Spleen (tissue), 11 donors: ENCODE measurements at regions not wholly inside any gene's neighbourhood (a gene's known extent, or its start where the extent isn't known, plus 50 kb on each side); places are given as distances from the start of the nearest gene placed in this dataset.

ENCODE experiments used
- DNase-seq: peaks from one replicate; pipeline ENCODE4 v3.0.0-alpha.2; 2020
- H3K27ac ChIP-seq, 8 donors: fragments of 200-600 bp; sonication (generic) in 7 of 8; 1 replicate in 4 of 8; 2 replicates in 4 of 8; pipeline versions ENCODE4 v1.5.0 to v1.8.0; 2016 to 2021; ENCODE audit warnings: inconsistent platforms in 4 of 8, mild to moderate bottlenecking in 4 of 8, moderate library complexity in 1 of 8
- H3K27me3 ChIP-seq, 7 donors: fragments of 200-600 bp; sonication (generic) in 6 of 7; replicated peaks in 1 of 7; 1 replicate in 4 of 7; 2 replicates in 3 of 7; pipeline versions ENCODE4 v1.5.0 to v1.8.0; 2016 to 2021; ENCODE audit warnings: inconsistent platforms in 3 of 7, mild to moderate bottlenecking in 1 of 7
- H3K36me3 ChIP-seq, 6 donors: fragments of 200-600 bp; sonication (generic) in 5 of 6; 1 replicate in 4 of 6; 2 replicates in 2 of 6; pipeline versions ENCODE4 v1.5.0 to v1.8.0; 2016 to 2021; ENCODE audit warnings: inconsistent platforms in 2 of 6
- H3K4me1 ChIP-seq, 6 donors: fragments of 200-600 bp; sonication (generic) in 5 of 6; 1 replicate in 3 of 6; 2 replicates in 3 of 6; pipeline versions ENCODE4 v1.5.0 to v1.8.0; 2016 to 2021; ENCODE audit warnings: inconsistent platforms in 3 of 6
- H3K4me3 ChIP-seq, 8 donors: fragments of 200-600 bp; sonication (generic) in 7 of 8; 1 replicate in 4 of 8; 2 replicates in 4 of 8; pipeline versions ENCODE4 v1.5.0 to v1.8.0; 2016 to 2021; ENCODE audit warnings: inconsistent platforms in 4 of 8, mild to moderate bottlenecking in 4 of 8, moderate library complexity in 2 of 8
- H3K9me3 ChIP-seq, 8 donors: fragments of 200-600 bp; sonication (generic) in 7 of 8; 1 replicate in 4 of 8; 2 replicates in 4 of 8; pipeline versions ENCODE4 v1.5.0 to v1.8.0; 2016 to 2021; ENCODE audit warnings: inconsistent platforms in 4 of 8
- POLR2A ChIP-seq, 3 donors: fragments of 450-650 bp; IDR thresholded peaks; one replicate each; pipeline ENCODE4 v1.5.1; 2017; ENCODE audit warnings: antibody characterized with exemption in 3 of 3, mild to moderate bottlenecking in 1 of 3
- POLR2AphosphoS5 ChIP-seq, 3 donors: sonication (generic); formaldehyde crosslinking; IDR thresholded peaks; one replicate each; pipeline ENCODE4 v1.5.1; 2017; ENCODE audit warnings: antibody characterized with exemption in 3 of 3
- WGBS, 5 donors: extraction: QIAGEN DNeasy Blood & Tissue Kit in 3 of 5; methylation state at CpG; one replicate each; pipeline versions ENCODE4 v1.1.5 to v1.1.7; 2013 to 2018; 5-methylcytosine and 5-hydroxymethylcytosine counted together
- intact Hi-C: fragments of 100-400 bp; cut with DNase I; formaldehyde crosslinking; loops from one replicate; pipeline ENCODE4 v1.15.0; 2023; ENCODE audit warnings: low total_unique reads
- TF ChIP-seq, protein P1 (sequence below), 11 experiments: fragments of 200-600 bp in 7 of 11; fragments of 450-650 bp in 4 of 11; sonication (generic) in 4 of 11; IDR thresholded peaks in 8 of 11; conservative IDR thresholded peaks in 3 of 11; 1 replicate in 7 of 11; 2 replicates in 4 of 11; pipeline versions ENCODE4 v1.4.0 to v1.8.0; 2016 to 2021; ENCODE audit warnings: antibody characterized with exemption in 11 of 11, inconsistent platforms in 4 of 11, mild to moderate bottlenecking in 1 of 11
- donor health status: healthy with polysubstance abuse.
- donor health status: DM: no; HTN: no; CAD: no; lungs with moderate emphysema.
- donor health status: DM: no; HTN: no; CAD: no.
- donor health status: Bipolar disorder and iron deficiency.
- donor health status: healthy.
- donor health status: DM: no; HTN: no; CAD: no.
- donor health status: DM: yes; HTN: yes; CAD: no.

DNA sequence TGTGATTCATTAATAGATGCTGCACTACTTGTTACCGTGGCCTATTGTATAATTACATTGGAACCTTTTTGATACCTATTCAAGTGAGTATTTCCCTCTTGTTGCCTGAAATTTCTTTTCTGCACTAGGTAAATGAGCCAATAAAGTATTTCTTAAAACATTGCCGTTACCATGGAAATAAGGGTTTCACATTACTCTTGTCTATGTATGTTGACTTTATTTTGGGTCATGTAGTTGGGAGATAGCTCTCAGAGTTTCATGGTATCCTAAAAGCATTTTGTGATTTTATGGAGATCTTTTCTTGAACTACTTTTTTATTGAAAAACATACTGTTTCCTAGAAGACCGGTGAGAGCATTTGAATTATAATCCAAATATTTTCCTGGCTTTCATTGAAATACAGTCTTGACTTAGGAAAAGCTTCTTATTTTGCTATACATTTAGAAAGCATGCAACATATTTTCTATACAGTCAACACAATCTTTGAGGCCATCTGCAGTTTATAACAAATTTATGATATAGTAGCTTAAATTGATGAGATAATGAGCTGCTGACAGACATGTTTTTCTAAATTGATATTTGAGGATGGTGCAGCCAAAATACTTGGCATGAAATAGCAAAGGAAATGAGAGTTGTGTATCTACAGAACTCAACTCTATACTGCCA is 650.4 kb downstream of the RFPL4B start:
- H3K27me3 ChIP-seq, result no peaks in the 10 kb centered on the region
- DNase-seq, result no peak
- no peak overlapping the region for H3K4me3 ChIP-seq
- intact Hi-C loops, result no loop called here
- H3K4me1 ChIP-seq, result no peaks in the 10 kb centered on the region
- WGBS, 5 donors, result 86 to 96% (median 88%) methylated on average over 3 of the region's 3 CpGs
- no peaks in the 10 kb centered on the region for H3K36me3 ChIP-seq
- TF ChIP-seq POLR2A (IDR thresholded peaks at IDR 0.05) (no peak), POLR2AphosphoS5 (IDR thresholded peaks at IDR 0.05) (no peak)
- TF ChIP-seq, protein P1, sequence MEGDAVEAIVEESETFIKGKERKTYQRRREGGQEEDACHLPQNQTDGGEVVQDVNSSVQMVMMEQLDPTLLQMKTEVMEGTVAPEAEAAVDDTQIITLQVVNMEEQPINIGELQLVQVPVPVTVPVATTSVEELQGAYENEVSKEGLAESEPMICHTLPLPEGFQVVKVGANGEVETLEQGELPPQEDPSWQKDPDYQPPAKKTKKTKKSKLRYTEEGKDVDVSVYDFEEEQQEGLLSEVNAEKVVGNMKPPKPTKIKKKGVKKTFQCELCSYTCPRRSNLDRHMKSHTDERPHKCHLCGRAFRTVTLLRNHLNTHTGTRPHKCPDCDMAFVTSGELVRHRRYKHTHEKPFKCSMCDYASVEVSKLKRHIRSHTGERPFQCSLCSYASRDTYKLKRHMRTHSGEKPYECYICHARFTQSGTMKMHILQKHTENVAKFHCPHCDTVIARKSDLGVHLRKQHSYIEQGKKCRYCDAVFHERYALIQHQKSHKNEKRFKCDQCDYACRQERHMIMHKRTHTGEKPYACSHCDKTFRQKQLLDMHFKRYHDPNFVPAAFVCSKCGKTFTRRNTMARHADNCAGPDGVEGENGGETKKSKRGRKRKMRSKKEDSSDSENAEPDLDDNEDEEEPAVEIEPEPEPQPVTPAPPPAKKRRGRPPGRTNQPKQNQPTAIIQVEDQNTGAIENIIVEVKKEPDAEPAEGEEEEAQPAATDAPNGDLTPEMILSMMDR (IDR thresholded peaks at IDR 0.05 in 8 of 11, conservative IDR thresholded peaks at IDR 0.05 in 3 of 11), result no peak
- H3K9me3 ChIP-seq, result no peaks in the 10 kb centered on the region
- H3K27ac ChIP-seq, result no peak overlapping the region

- Histone ChIP-seq H3K4me1 (no peaks in the 10 kb centered on the region), H3K4me3 (no peak overlapping the region), H3K27ac (no peak overlapping the region), H3K9me3 (no peaks in the 10 kb centered on the region), H3K36me3 (no peaks in the 10 kb centered on the region), H3K27me3 (no peaks in the 10 kb centered on the region)
- 75 to 89% (median 81%) methylated on average over 1 of the region's 1 CpG for WGBS, 5 donors
- DNase-seq, result no peak
- no peak for TF ChIP-seq POLR2A (IDR thresholded peaks at IDR 0.05)
- no peak for TF ChIP-seq POLR2AphosphoS5 (IDR thresholded peaks at IDR 0.05)
- TF ChIP-seq, protein P1 (IDR thresholded peaks at IDR 0.05 in 8 of 11, conservative IDR thresholded peaks at IDR 0.05 in 3 of 11), result no peak
- intact Hi-C loops, result no loop called here
Measured at GRCh38 chr6:113004054-113004453, 656.9 kb downstream of the RFPL4B start.

- DNase-seq, result no peak
- no peaks in the 10 kb centered on the region for H3K9me3 ChIP-seq
- WGBS, 5 donors, result 81 to 89% (median 83%) methylated on average over 3 of the region's 3 CpGs
- H3K27ac ChIP-seq, result no peak overlapping the region
- TF ChIP-seq POLR2A (IDR thresholded peaks at IDR 0.05) (no peak), POLR2AphosphoS5 (IDR thresholded peaks at IDR 0.05) (no peak)
- TF ChIP-seq, protein P1 (IDR thresholded peaks at IDR 0.05 in 8 of 11, conservative IDR thresholded peaks at IDR 0.05 in 3 of 11), result no peak
- intact Hi-C loops, result no loop called here
- no peaks in the 10 kb centered on the region for H3K27me3 ChIP-seq
- no peaks in the 10 kb centered on the region for H3K36me3 ChIP-seq
- H3K4me1 ChIP-seq, result no peaks in the 10 kb centered on the region
- H3K4me3 ChIP-seq, result no peak overlapping the region
Measured at GRCh38 chr6:113004470-113005270, 657.5 kb downstream of the RFPL4B start.

- H3K27me3 ChIP-seq, result no peaks in the 10 kb centered on the region
- no peak overlapping the region for H3K4me3 ChIP-seq
- 67 to 88% (median 74%) methylated on average over 2 of the region's 2 CpGs for WGBS, 5 donors
- H3K36me3 ChIP-seq, result no peaks in the 10 kb centered on the region
- H3K9me3 ChIP-seq, result no peaks in the 10 kb centered on the region
- intact Hi-C loops, result no loop called here
- TF ChIP-seq POLR2AphosphoS5 (IDR thresholded peaks at IDR 0.05), result no peak
- TF ChIP-seq, protein P1 (IDR thresholded peaks at IDR 0.05 in 8 of 11, conservative IDR thresholded peaks at IDR 0.05 in 3 of 11), result no peak
- TF ChIP-seq POLR2A (IDR thresholded peaks at IDR 0.05), result no peak
- H3K4me1 ChIP-seq, result no peaks in the 10 kb centered on the region
- no peak overlapping the region for H3K27ac ChIP-seq
- no peak for DNase-seq
Measured at GRCh38 chr6:113006494-113006893, 659.4 kb downstream of the RFPL4B start.
